SJSA1 (cell line): ENCODE measurements at regions not wholly inside any gene's neighbourhood (a gene's known extent, or its start where the extent isn't known, plus 50 kb on each side); places are given as distances from the start of the nearest gene placed in this dataset.

Experiments
- DNase-seq, 2 experiments: peaks; one replicate each; pipeline ENCODE4 v3.0.0-alpha.2; 2015 to 2020; ENCODE audit warnings: low spot score in 2 of 2, low read depth in 1 of 2
- H3K27ac ChIP-seq: fragments of 250-450 bp; sonication (Bioruptor Pico); 2 replicates; pipeline ENCODE4 v1.5.1; 2020; ENCODE audit warnings: mild to moderate bottlenecking, moderate library complexity
- H3K27me3 ChIP-seq: fragments of 250-450 bp; sonication (Bioruptor Pico); replicated peaks from 2 replicates; pipeline ENCODE4 v1.5.1; 2020; ENCODE audit warnings: mild to moderate bottlenecking, moderate library complexity
- H3K36me3 ChIP-seq: fragments of 250-450 bp; sonication (Bioruptor Pico); 2 replicates; pipeline ENCODE4 v1.5.1; 2020; ENCODE audit warnings: mild to moderate bottlenecking
- H3K4me1 ChIP-seq: fragments of 250-450 bp; sonication (Bioruptor Pico); replicated peaks from 2 replicates; pipeline ENCODE4 v1.6.1; 2021; ENCODE audit warnings: mild to moderate bottlenecking
- H3K4me3 ChIP-seq: fragments of 250-450 bp; sonication (Bioruptor Pico); 2 replicates; pipeline ENCODE4 v1.5.1; 2020; ENCODE audit warnings: mild to moderate bottlenecking
- H3K9me3 ChIP-seq: fragments of 250-450 bp; sonication (Bioruptor Pico); replicated peaks from 2 replicates; pipeline ENCODE4 v1.5.1; 2020; ENCODE audit warnings: mild to moderate bottlenecking

DNA sequence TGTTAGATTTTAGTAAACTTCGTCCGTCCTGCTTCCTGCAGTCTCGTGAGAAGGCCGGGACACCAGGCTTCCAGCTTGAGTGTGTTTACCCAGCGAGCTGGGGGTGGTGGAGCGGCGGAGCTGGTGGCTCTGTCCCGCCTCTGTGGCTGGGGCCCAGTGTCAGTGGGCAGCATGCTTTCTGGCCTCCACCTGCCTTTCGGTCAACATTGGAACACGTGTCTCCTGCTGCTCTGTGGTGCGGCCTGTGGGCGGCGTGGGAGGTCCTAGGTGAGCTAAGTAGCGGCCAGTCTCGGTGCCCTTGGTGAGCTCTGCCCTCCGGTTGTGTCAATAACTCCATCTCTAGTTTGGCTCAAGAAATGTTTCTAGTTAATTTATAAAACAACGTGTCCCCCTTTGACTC is 125.9 kb downstream of the GADD45G start:
- Histone ChIP-seq H3K4me3 (no peak overlapping the region), H3K27me3 (no peaks in the 10 kb centered on the region), H3K36me3 (no peaks in the 10 kb centered on the region), H3K9me3 (no peaks in the 10 kb centered on the region), H3K4me1 (no peaks in the 10 kb centered on the region), H3K27ac (no peak overlapping the region)
- DNase-seq = no peak

DNA sequence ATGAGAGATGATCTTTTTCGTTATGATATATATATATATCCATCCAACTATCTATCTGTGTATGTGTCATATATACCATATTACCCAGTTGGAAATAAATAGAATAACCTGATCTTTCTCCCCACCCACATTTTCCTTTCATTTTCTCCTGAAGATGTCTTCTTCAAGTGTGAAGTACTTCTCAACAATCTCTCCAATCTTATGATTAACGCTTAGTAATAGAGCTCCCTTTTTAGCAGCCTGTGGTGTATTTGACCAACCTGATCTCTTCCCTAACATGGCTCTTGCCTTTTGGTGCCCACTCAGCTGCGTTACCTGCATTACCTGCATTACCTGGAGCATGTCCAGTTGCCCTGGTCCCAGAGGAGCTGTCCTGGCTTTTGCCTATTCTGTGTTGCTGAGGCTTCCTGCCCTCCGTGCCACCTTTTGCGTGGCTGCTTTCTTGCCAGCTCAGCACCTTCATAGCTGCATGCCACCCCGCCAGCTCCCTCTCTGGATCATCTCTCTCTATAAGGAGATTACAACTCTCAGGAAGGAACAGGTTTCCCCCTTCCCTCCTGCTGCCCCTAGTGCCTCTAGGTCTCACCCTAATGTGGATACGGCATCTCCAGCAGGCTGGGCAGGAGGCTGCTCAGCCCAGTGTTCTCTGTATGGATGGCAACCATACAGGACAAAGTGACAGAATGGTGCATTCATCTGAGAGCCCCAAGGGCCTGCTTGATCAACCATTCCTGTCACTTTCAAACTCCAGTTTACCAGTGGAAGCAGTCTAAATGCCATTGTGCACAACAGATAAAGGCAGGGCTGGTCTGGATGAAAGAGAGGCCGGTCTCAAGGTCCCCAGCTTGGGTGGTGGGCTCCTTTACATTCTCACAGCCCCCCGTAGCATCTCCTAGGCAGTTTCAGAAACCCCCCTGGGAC is 126.7 kb downstream of the GADD45G start:
- no peak for DNase-seq
- no peak overlapping the region for H3K4me3 ChIP-seq
- H3K9me3 ChIP-seq = no peaks in the 10 kb centered on the region
- H3K27me3 ChIP-seq = no peaks in the 10 kb centered on the region
- no peak overlapping the region for H3K27ac ChIP-seq
- no peaks in the 10 kb centered on the region for H3K36me3 ChIP-seq
- no peaks in the 10 kb centered on the region for H3K4me1 ChIP-seq

DNA sequence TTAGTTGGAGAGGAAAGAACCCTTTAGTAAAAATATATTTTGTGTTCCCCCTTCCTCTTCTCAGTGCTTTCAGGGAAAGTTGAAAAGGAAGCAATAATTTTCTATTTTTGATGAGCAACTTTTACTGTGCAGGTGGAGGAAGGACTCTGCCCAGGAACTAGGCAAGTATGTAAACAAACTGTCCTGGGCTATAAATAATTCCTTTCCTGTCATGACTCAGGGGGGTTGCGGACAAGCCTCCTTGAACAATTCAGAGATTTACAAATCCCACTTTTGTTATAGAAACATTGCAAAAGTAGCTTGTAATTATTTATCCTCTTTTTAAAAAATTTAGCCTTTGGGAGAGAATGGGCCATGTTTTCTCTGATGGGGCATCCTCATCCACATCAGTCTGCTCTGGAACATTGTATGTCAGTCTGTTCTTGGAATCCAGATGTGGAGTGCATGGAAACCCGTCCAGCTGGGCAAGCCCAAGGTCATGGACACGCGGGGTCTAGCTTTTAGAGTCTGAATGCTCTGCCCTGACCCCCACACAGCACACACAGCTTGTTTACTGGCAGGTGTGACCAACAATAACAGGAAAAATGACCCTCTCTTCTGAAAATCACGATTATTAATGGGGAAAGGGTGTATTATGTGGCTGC is 127.6 kb downstream of the GADD45G start:
- no peaks in the 10 kb centered on the region for H3K4me1 ChIP-seq
- H3K4me3 ChIP-seq = no peak overlapping the region
- no peaks in the 10 kb centered on the region for H3K27me3 ChIP-seq
- DNase-seq = no peak
- H3K9me3 ChIP-seq = no peaks in the 10 kb centered on the region
- H3K36me3 ChIP-seq = no peaks in the 10 kb centered on the region
- H3K27ac ChIP-seq = no peak overlapping the region

DNA sequence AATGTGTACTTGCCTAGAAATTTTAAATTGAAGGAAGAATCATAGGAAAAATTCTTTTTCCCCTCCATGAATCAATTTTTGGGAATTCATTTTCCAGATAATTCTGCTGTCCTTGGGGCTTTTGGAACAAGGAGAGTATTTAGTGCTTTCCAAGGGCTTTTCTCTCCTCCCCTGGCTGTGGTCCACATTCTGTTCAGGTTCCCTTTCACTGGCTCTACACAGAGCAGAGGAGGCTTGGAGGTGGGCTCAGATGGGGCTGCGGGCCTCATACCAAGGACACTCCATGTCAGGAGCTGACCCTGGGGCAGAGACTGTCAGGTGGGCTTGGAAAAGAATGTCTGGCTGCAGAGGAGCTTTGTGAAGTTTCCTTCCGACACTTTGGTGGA is 128.1 kb downstream of the GADD45G start:
- Histone ChIP-seq H3K27me3 (no peaks in the 10 kb centered on the region), H3K4me3 (no peak overlapping the region), H3K9me3 (no peaks in the 10 kb centered on the region), H3K4me1 (no peaks in the 10 kb centered on the region), H3K36me3 (no peaks in the 10 kb centered on the region), H3K27ac (no peak overlapping the region)
- no peak for DNase-seq

DNA sequence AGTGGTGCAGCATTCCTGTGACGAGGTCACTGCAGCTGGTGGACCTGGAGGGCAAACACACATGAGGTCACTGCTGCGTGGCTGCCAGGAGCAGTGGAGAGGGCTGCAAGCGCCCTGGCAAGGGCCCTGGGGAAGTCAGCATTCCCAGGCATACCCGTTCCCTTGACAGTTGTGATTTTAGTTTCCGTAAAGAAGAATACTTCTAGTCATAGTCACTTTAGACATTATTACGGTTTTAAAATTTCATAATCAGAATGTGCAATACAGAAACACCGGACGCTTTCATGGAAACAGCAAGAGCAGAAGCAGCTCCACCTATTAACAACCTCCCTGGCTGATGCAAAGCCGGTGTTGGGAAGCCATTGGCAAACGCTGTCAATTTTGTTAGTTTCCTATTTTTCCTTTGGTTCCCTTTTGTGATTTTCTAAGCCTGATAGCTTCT is 129.8 kb downstream of the GADD45G start:
- H3K4me3 ChIP-seq = no peak overlapping the region
- H3K36me3 ChIP-seq = no peaks in the 10 kb centered on the region
- H3K27me3 ChIP-seq = no peaks in the 10 kb centered on the region

DNA sequence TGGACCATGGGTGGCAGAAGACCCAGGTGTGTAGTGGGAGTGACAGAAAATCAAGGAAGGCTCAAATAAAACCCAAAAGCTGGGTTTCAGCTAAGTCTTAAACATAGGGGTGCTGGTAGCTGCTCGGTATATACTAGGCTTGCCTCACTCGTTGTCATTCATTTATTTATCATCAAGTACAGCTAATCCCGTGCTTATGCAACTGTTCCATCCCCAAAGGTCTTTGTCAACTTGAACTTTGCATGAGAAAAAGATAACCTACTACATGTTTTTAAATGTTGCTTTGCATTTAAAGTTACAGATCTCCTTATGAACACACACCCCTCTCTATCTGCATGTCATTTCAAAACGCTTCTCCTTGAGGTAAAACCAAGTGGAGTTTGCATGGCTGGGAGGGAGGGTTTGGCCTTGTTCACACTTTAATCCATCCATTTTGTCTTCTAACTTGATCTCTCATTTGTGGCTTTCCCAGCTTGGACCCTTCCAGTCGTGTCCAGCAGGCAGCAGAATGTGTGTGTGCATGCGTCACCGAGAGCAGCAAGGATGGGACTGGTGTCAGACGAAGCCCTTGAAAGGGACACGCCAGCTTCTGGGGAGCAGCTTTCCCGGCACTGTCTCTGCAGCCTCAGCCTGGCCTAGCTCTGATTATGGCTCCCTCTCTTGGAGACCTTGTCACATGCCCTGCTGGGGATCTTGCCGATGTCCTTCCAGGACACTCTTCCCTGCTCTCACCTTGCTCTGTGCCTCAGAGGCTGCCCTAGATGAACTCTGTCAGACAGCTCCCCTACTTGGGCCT is 133.5 kb downstream of the GADD45G start:
- H3K4me3 ChIP-seq = no peak overlapping the region
- no peaks in the 10 kb centered on the region for H3K27me3 ChIP-seq
- DNase-seq = no peak
- no peaks in the 10 kb centered on the region for H3K9me3 ChIP-seq
- H3K27ac ChIP-seq = no peak overlapping the region
- no peaks in the 10 kb centered on the region for H3K36me3 ChIP-seq
- no peaks in the 10 kb centered on the region for H3K4me1 ChIP-seq

More for the DNA sequence above, 129.8 kb downstream of the GADD45G start:
- H3K4me1 ChIP-seq = no peaks in the 10 kb centered on the region
- no peak for DNase-seq
- H3K27ac ChIP-seq = no peak overlapping the region
- H3K9me3 ChIP-seq = no peaks in the 10 kb centered on the region

DNA sequence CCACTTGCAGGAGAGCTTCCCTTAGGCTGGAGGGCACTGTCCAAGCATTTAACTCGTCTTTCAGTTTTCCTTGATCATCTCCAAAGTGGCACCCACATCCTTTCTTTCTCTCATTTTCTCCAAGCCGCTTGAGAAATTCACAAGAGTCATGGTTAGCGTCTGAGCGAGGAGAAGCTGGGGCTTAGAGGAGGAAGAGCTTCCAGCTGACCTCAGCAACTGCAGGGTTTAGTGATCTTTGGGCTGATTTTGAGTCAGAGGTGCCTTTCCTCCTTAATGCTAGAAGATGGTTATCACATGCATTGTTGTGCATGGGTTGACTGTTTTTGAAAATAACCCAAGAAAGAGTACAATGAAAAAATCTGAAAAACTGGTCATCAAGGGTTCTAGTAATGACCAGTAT is 134.7 kb downstream of the GADD45G start:
- no peaks in the 10 kb centered on the region for H3K36me3 ChIP-seq
- H3K27me3 ChIP-seq = no peaks in the 10 kb centered on the region
- no peaks in the 10 kb centered on the region for H3K9me3 ChIP-seq
- H3K27ac ChIP-seq = no peak overlapping the region
- no peak for DNase-seq
- no peak overlapping the region for H3K4me3 ChIP-seq
- H3K4me1 ChIP-seq = no peaks in the 10 kb centered on the region

DNA sequence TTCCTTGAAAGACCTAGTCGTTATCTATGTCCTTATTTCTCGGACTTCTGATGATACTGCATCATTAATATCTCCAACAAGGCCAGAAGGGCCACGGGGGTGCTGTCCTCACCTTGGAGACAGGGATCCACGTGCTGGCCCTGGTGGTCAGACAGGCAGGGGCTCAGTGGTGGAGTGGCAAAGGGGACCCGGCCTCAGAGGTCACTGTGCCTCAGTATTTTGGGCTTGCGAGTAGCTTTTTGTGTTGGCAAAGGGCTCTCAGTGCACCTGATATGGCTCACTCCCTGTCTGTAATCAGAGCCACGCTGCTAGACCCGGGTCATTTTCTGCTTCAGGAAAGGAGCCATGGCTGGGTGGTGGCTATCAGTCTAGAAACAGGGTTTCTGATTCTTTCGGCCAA is 135.1 kb downstream of the GADD45G start:
- DNase-seq = no peak
- Histone ChIP-seq H3K27ac (no peak overlapping the region), H3K4me3 (no peak overlapping the region), H3K36me3 (no peaks in the 10 kb centered on the region), H3K4me1 (no peaks in the 10 kb centered on the region), H3K9me3 (no peaks in the 10 kb centered on the region), H3K27me3 (no peaks in the 10 kb centered on the region)

DNA sequence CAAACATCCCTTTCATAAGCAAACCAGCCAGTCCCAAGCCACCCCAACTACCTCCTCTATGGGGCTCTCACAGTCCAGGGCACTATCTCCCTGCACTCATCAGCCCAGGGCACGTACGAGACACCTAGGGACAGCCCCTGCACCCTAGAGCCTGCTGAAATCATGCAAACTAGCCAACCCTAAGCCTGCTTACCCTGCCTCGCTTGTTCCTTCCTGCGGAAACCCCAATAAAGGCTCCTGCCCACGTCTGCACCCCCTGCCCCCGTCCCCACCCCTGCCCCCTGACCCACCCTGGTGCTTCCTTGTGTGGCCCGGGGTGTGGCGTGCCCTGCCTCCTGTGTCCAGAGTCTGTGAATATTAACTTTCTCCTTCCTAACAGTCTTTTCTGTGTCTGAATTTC is 135.9 kb downstream of the GADD45G start:
- Histone ChIP-seq H3K27ac (no peak overlapping the region), H3K27me3 (no peaks in the 10 kb centered on the region), H3K36me3 (no peaks in the 10 kb centered on the region), H3K9me3 (no peaks in the 10 kb centered on the region), H3K4me1 (no peaks in the 10 kb centered on the region), H3K4me3 (no peak overlapping the region)
- no peak for DNase-seq

DNA sequence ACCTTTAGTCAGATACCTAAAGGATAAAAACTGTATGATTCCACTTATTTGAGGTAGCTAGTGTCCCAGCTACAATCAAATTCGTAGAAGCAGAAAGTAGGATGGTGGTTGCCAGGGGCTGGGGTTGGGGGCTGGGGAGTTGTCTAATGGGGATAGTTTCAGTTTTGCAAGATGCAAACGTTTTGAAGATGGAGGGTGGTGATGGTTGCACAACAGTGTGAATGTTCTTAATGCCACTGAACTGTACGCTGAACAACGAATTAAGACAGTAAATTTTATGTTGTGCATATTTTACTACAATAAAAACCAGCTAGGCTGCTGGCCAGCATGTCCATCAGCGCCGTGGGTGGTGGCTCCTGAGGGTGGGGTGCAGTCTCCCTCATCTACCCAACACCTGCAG is 137.8 kb downstream of the GADD45G start:
- no peaks in the 10 kb centered on the region for H3K9me3 ChIP-seq
- no peaks in the 10 kb centered on the region for H3K27me3 ChIP-seq
- H3K4me1 ChIP-seq = no peaks in the 10 kb centered on the region
- H3K36me3 ChIP-seq = no peaks in the 10 kb centered on the region
- H3K4me3 ChIP-seq = no peak overlapping the region
- no peak overlapping the region for H3K27ac ChIP-seq
- DNase-seq = no peak

DNA sequence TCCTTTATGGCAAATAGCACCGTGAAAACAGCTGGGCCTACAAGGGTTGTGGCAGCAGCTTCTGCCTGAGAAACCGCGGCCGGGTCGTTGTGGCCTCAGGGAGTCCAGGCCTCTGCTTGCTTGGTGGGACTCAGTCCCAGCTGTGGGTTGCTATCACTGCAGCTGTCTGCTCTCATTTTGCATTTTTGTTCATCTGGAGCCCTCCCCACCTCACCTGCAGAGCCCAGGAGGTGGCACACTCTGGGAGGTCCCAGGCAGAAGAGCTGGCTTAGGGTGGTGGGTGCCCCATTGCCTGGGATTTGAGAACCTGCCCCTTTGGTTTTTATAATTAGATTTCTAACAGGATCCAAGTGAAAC is 138.4 kb downstream of the GADD45G start:
- Histone ChIP-seq H3K4me3 (no peak overlapping the region), H3K9me3 (no peaks in the 10 kb centered on the region), H3K36me3 (no peaks in the 10 kb centered on the region), H3K27me3 (no peaks in the 10 kb centered on the region), H3K4me1 (no peaks in the 10 kb centered on the region), H3K27ac (no peak overlapping the region)
- DNase-seq = no peak

DNA sequence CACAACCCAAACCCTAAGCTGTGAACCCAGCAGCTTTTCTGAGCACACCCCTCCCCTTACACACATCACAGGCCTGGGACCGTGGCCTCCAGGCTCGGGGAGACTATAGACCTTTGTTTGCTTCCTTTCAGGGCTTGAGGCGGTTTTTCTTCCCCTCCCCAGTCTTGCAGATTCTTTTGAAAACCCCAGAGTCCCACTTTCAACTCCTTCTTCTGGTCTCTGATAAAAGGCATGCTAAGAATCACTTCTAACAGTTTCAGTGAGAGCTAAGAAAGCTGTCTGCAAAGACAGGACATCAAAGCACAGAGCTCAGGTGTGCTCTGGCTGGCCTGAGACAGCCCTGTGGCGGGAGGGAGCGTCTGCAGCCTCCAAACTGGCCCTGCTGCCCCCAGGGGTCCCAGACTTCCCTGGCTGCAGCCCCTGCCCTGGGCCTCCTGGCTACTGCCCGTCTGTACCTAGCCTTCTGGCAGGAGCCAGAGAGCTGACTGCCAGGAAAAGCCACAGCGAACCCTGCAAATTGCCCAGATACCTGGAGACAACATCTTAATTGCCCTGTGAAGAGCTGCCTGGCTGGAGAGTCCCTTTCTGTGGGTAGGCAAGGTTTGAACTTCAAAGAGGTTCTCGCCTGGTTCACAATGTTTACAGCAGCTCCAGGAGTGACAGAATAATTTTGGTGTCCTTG is 138.9 kb downstream of the GADD45G start:
- H3K4me3 ChIP-seq = no peak overlapping the region
- H3K27ac ChIP-seq = no peak overlapping the region
- no peak for DNase-seq
- no peaks in the 10 kb centered on the region for H3K27me3 ChIP-seq
- no peaks in the 10 kb centered on the region for H3K36me3 ChIP-seq
- no peaks in the 10 kb centered on the region for H3K4me1 ChIP-seq
- no peaks in the 10 kb centered on the region for H3K9me3 ChIP-seq

DNA sequence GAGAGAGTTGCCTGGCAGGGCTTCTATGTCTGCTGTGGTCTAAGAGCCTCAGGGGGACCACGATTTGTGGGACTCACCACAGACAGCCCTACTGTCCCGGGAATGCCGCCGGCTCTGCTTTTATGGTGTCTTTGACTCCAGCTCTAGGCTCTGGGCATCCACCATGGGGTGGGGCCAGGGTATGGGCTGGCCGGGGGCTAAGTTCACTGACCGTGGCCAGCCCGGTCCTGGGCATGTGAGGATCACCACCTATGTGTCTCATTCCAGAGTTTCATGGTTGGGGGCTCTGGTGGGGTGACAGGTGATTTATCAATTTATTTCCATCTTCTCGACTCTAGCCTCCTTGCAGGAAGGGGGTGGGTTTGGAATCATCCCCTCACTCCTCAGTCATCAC is 139.4 kb downstream of the GADD45G start:
- H3K27me3 ChIP-seq = no peaks in the 10 kb centered on the region
- DNase-seq = no peak
- H3K9me3 ChIP-seq = no peaks in the 10 kb centered on the region
- H3K4me3 ChIP-seq = no peak overlapping the region
- no peaks in the 10 kb centered on the region for H3K4me1 ChIP-seq
- no peaks in the 10 kb centered on the region for H3K36me3 ChIP-seq
- H3K27ac ChIP-seq = no peak overlapping the region
